Mesothelial cell of epicardium (in vitro differentiated cells): ENCODE measurements at regions not wholly inside any gene's neighbourhood (a gene's known extent, or its start where the extent isn't known, plus 50 kb on each side); places are given as distances from the start of the nearest gene placed in this dataset.

Experiments
- DNase-seq, 2 experiments: peaks; one replicate each; pipeline ENCODE4 v3.0.0; 2021; ENCODE audit warnings: low spot score in 2 of 2; ENCODE audit not compliant: unreplicated experiment in 2 of 2
- H3K27ac Mint-ChIP-seq: 2 replicates; pipeline ENCODE4 v1.8.0; 2021; ENCODE audit warnings: mixed read lengths
- H3K27me3 Mint-ChIP-seq: 2 replicates; pipeline ENCODE4 v1.8.0; 2021; ENCODE audit warnings: low read depth, mixed read lengths
- H3K36me3 Mint-ChIP-seq: 2 replicates; pipeline ENCODE4 v1.8.0; 2021; ENCODE audit warnings: mixed read lengths
- H3K4me1 Mint-ChIP-seq: 2 replicates; pipeline ENCODE4 v1.8.0; 2021; ENCODE audit warnings: mixed read lengths
- H3K4me3 Mint-ChIP-seq: 2 replicates; pipeline ENCODE4 v1.8.0; 2021; ENCODE audit warnings: mild to moderate bottlenecking, moderate library complexity, mixed read lengths
- H3K9me3 Mint-ChIP-seq: 2 replicates; pipeline ENCODE4 v1.8.0; 2021; ENCODE audit warnings: mixed read lengths
- TF ChIP-seq, protein P1 (sequence below): fragments of 200-600 bp; sonication (generic); IDR thresholded peaks from one replicate; pipeline ENCODE4 v1.5.0; 2021; ENCODE audit warnings: antibody characterized with exemption; ENCODE audit not compliant: unreplicated experiment

DNA sequence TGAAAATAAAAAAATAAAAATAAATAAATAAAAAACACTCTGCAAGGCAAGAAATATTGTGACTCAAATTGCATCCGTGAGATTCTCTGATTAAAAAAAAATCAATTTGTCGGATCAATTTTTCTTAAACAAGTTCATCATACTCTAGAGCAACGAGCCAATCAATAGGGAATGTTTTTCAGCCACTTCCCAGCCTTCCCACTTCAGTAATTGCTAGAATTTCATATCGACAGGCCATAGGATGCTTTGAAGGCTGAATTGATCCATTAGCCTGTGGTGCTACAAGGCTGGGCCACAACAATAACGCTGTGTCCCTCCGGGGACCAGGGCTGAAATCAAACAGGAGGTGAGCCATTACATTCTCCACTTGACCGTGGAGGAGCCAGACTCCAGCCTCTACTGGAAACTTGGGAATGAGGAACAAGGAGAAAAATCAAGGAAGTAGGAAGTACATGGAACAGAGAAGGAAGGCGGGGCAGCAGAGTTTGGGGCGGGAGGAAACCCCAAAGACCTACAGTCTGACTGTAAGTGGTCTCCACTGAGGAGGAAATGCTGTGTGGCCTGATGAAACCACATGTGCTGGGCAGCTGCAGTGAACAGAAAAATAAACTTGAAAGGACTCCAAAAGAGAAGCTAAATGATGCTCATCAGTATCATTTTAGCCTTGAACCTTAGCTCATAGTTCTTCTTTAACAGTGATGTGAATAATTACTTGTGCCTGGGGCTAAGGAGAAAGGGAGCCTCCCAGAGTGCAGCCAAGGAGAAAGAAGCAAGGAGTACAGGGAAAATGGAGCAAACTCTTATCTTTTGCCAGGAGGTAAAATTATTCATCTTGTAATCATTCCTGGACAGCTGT is 308.6 kb downstream of the TLE1 start:
- Mint-ChIP-seq H3K27ac (peak overlapping the region; percentile 35), H3K9me3 (peaks cover 9% of the 10 kb centered on the region), H3K4me1 (peaks cover 46% of the 10 kb centered on the region), H3K27me3 (no peaks in the 10 kb centered on the region), H3K4me3 (no peak overlapping the region), H3K36me3 (no peaks in the 10 kb centered on the region)
- TF ChIP-seq, protein P1, sequence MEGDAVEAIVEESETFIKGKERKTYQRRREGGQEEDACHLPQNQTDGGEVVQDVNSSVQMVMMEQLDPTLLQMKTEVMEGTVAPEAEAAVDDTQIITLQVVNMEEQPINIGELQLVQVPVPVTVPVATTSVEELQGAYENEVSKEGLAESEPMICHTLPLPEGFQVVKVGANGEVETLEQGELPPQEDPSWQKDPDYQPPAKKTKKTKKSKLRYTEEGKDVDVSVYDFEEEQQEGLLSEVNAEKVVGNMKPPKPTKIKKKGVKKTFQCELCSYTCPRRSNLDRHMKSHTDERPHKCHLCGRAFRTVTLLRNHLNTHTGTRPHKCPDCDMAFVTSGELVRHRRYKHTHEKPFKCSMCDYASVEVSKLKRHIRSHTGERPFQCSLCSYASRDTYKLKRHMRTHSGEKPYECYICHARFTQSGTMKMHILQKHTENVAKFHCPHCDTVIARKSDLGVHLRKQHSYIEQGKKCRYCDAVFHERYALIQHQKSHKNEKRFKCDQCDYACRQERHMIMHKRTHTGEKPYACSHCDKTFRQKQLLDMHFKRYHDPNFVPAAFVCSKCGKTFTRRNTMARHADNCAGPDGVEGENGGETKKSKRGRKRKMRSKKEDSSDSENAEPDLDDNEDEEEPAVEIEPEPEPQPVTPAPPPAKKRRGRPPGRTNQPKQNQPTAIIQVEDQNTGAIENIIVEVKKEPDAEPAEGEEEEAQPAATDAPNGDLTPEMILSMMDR: no peak
- DNase-seq: no peak

DNA sequence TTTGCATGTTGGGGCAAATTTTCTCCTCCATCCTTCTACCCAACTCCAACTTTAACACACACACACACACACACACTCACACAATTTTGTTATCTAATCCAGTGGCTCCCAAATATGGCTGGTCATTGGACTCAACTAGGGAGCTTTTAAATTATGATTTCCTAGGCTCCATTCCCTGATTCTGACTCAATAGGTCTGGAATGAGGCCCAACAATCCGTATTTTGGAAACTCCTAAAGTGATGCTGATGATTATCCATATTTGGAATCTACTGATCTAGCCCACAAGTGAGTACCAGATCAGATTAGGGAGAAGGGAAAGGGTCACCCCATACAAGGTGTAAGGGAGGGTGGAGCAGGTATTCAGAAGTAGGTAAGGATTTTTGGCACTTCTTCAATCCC is 309.7 kb downstream of the TLE1 start:
- Mint-ChIP-seq H3K9me3 (peaks cover 9% of the 10 kb centered on the region), H3K36me3 (no peaks in the 10 kb centered on the region), H3K4me3 (no peak overlapping the region), H3K27ac (no peak overlapping the region), H3K4me1 (peaks cover 53% of the 10 kb centered on the region), H3K27me3 (no peaks in the 10 kb centered on the region)
- DNase-seq: no peak
- TF ChIP-seq, protein P1: no peak

DNA sequence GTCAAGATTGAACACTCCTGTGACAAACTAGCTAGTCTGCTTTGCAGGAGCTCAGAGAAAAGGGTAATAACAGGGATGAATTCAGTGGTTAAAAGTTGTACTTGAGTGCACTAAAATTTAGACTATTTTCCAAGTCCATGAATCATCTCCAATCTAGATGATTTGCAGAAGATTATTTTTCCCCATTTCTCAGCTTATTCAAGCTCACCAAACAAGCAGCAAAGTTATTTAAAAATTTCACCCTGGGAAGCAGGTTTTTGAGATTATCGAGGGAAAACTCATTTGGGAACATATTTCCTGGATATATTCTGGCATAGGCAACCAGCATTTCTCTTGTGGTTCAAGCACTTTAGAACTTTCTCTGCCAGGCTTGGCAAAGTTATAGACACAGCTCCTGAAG is 311.4 kb downstream of the TLE1 start:
- peaks cover 55% of the 10 kb centered on the region for H3K4me1 Mint-ChIP-seq
- TF ChIP-seq, protein P1: no peak

DNA sequence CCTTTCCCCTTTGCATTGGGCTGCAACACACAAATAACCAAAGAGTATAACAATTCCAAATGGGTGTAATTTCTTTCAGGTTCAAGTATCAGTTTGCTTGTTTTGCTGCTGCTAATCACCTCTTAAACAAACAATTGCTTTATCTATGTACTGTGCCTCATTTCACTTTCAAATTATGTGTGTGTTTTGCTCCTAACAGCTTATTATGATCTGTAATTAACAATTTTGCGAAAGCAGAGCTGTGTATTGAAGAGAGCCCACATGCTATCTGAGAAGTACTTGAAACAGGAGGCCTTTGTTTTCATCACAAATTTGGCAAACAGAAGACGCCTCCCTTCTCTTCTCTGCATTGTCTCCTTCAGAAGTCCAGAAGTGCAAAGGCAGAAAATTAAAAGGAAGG is 312.0 kb downstream of the TLE1 start:
- H3K27ac Mint-ChIP-seq: no peak overlapping the region
- DNase-seq: no peak
- H3K4me3 Mint-ChIP-seq: no peak overlapping the region
- no peaks in the 10 kb centered on the region for H3K36me3 Mint-ChIP-seq
- no peaks in the 10 kb centered on the region for H3K27me3 Mint-ChIP-seq
- peaks cover 53% of the 10 kb centered on the region for H3K4me1 Mint-ChIP-seq
- TF ChIP-seq, protein P1: no peak
- H3K9me3 Mint-ChIP-seq: peaks cover 9% of the 10 kb centered on the region

More for the DNA sequence above, 311.4 kb downstream of the TLE1 start:
- DNase-seq: no peak
- Mint-ChIP-seq H3K36me3 (no peaks in the 10 kb centered on the region), H3K9me3 (peaks cover 9% of the 10 kb centered on the region), H3K27ac (no peak overlapping the region), H3K4me3 (no peak overlapping the region), H3K27me3 (no peaks in the 10 kb centered on the region)

DNA sequence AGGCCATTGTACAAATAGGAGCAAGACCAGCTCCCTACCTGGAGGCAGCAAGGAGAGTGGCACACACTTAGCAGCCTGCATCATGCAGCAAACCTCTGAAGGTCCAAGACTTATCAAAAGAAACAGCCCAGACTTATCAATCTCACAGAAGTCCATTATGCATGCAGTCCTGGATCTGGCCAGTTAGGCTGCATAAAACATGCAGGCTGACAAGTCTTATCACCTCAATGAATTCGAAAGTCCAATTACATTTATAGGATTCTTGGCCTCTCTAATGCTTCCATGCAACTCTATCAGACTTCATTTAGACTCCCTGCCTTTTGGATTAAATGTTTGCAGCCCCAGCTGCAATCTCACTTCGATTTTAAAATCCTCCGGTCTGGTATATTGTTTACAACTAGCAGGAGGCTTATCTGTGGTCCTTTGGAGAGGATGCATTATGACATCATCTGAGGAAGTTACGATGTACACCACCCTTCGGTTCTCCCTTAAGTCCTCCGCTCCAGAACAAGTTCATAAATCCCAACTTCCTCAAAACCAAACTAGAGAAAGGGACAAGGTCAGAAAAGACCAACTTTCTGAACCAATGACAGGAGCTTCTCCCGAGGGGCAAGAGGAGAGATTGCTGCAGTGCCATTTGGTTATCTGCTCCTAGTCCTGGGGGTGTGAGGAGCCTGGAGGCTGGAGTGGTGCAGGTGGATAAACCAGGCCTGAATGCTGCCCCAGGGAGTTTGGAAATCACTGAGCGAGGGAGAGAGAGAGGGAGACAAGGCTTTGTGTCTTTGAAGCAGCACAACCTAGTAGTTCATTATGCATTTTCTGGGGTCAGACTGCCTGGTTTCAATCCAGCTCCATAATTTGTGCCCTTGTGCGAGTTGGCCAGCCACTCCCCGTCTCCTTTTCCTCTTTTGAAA is 313.9 kb downstream of the TLE1 start:
- DNase-seq: no peak
- H3K4me3 Mint-ChIP-seq: no peak overlapping the region
- TF ChIP-seq, protein P1: no peak
- peaks cover 9% of the 10 kb centered on the region for H3K9me3 Mint-ChIP-seq
- no peaks in the 10 kb centered on the region for H3K27me3 Mint-ChIP-seq
- no peaks in the 10 kb centered on the region for H3K36me3 Mint-ChIP-seq
- H3K4me1 Mint-ChIP-seq: peaks cover 42% of the 10 kb centered on the region
- H3K27ac Mint-ChIP-seq: no peak overlapping the region
